HT-29 (cell line): ENCODE measurements at regions not wholly inside any gene's neighbourhood (a gene's known extent, or its start where the extent isn't known, plus 50 kb on each side); places are given as distances from the start of the nearest gene placed in this dataset.
A peak's percentile ranks its signal among the peaks of the same experiment; 100 is the strongest.
"Not testable (repeated sequence)": the region's sequence is repeated elsewhere in the genome, so short reads cannot be mapped to it uniquely, and the experiment has no call there.

Experiments
- DNase-seq: peaks from one replicate; pipeline ENCODE4 v3.0.0-alpha.2; 2015; ENCODE audit warnings: low spot score
- small RNA-seq: library from RNA; depleted of rRNA; stranded (forward); fragments of <200 nt; gene quantifications from one replicate; pipeline ENCODE3, GENCODE V24; 2014

DNA sequence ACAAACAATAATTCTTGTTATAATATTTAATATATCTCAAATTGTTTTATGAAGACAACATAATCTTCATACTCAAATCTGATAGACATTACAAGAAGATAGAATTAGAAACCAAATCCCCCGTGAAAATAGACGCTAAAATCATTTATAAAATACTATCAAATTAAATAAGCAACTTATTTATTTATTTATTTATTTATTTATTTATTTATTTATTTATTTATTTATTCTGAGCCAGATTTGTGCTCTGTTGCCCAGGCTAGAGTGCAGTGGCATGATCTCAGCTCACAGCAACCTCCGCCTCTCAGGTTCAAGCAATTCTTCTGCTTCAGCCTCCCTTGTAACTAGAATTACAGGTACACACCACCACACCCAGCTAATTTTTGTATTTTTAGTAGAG, 294.9 kb upstream of the MAGEC2 start:
- DNase-seq: no peak

DNA sequence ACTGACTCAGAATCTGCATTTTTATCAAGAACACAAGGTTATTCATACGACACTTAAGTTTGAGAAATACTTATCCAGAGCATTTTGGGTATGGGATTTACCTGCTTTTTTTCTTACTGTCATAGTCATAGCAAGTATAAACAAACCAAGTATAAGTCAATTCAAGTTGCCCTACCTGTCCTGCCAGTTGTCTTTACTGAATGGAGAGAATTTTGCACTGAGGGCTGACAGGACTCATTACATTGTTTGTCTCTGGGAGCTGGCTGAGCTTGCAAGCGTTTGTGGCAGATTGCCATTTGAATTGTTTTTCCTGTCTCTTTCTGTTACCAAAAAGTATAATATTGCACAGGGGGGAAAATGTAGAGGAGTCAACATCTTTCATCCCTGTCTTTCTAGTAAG, 278.9 kb upstream of the MAGEC2 start:
- DNase-seq: no peak

DNA sequence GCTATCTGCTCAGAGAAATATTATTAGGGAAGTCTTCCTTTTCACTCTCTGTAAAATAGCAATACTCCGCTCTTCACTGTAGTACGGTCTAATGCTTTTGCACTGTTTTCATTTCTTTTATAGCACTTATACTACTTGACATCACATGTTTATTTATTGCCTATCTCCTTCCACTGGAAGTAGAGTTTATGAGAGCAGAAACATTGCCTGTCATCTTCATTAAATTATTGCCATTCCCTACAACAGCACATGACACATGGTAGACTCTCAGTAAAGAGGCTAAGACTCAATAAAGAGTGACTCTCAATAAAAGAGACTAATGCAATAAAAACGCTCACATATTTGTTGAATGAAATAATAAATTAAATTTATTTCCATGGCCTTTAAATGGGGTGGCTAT, 241.3 kb upstream of the MAGEC2 start:
- DNase-seq: no peak

DNA sequence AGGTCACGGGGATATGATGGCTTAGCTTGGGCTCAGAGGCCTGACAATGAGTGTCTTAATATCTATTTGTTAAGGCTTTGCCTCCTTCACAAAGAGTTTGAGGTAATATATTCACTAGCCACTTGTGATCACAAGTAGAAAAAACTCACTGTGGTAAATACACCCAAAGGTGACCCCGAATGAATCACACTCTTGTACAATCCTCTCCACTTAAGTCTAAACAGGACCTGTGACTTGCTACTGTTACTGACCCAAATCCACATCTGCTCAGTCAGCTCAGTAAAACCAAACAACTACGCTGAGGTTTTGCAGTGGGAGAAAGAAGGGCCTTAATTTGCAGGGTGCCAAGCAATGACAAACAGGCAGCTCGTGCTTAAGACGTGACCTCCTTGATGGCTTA, 223.8 kb upstream of the MAGEC2 start:
- DNase-seq: no peak

DNA sequence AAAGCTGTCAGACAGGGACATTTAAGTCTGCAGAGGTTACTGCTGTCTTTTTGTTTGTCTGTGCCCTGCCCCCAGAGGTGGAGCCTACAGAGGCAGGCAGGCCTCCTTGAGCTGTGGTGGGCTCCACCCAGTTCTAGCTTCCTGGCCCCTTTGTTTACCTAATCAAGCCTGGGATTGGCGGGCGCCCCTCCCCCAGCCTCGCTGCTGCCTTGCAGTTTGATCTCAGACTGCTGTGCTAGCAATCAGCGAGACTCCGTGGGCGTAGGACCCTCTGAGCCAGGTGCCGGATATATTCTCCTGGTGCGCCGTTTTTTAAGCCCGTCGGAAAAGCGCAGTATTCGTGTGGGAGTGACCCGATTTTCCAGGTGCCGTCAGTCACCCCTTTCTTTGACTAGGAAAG, 185.9 kb upstream of the MAGEC2 start:
- DNase-seq: not testable (repeated sequence)

DNA sequence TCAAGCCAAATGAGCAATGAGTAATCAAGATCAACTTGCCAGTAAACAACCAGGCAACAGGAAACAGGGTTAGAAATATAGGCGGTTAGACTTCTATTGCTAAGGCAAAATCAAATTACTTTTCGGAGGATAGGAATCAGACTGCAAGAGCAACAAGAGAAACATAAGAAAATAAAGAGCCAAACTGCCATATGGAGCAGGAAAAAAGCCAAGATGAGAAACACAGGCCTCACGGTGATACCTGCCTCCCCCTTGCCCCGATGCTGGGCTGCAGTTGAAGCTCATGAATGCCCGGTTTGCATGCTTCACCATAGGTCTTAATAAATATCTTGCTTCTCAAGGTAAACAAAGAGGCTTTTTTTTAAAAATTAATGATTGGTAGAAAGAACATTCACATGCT, 158.4 kb upstream of the MAGEC2 start:
- DNase-seq: no peak

DNA sequence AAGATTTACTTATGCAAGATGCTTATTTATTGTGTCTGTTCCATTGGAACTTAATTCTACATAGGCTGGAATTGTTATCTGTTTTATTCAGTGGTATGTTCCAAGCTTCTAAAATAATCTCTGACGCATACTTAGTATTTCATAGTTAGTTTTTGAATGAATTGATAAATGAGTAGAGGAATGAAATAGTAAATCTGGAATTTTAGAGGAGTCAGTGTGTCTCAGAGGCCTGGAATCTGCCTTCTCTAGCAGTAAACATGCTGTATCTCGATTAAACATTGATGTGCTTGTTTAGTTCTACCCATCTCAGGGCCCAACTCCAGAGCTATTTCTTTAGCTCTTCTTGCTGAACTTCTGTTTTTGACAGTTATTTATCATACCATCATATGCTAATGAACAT, 154.2 kb upstream of the MAGEC2 start:
- DNase-seq: no peak

DNA sequence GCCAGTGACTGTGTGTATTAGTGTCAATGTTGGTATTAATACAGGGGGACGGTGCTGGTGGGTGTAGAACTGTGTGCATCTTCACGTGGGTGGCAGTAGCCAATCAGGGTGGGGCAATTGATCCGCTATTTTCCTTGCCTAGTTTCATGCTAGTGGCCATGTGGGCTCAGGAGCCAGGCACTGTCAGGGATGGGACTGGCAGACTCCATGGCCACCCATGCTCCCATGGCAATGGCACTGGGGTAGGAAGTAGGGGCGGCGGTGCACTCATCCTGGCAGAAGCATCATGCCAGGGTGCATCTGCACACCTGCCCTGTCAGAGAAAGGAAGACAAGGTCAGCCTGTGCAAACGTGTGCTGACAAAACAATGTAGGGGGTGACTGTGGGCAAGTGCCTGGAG, 122.1 kb upstream of the MAGEC2 start:
- no peak for DNase-seq

DNA sequence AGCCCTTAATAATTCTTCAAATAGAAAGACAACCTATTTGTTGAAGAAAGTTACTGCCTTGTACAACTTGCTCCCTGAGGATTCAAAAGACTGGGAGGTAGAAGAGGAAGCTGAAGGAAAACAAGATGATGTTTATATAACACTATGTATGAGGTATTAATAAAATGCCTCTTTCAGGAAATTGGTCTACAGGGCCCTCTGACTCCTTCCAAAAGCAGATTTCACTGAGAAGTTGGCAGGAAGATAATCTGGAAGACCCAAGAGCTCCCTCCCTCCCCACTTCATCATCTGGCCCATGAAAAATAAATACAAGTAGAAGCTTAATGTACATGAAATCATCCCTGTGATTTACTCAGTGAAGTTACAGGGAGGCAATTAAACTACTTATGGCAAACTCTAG, 107.5 kb upstream of the MAGEC2 start:
- DNase-seq: no peak

DNA sequence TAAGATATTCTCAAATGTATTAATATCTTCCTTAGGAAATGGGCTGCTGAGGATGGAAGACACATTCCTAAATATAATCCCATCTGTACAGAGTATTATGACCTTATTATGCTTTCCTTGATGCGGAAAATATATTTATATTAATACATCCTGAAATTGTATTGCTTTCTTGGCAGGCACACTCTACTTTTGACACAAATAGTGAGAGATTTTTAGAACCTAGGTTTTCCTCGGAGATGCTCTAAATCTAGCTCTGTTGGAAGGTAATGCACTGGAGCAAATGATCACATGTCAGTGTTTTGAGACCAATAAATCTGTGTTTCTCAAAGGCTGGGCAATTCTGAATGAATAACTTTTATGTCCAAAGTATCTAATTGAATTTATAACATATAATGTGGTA, 94.3 kb upstream of the MAGEC2 start:
- DNase-seq: no peak

DNA sequence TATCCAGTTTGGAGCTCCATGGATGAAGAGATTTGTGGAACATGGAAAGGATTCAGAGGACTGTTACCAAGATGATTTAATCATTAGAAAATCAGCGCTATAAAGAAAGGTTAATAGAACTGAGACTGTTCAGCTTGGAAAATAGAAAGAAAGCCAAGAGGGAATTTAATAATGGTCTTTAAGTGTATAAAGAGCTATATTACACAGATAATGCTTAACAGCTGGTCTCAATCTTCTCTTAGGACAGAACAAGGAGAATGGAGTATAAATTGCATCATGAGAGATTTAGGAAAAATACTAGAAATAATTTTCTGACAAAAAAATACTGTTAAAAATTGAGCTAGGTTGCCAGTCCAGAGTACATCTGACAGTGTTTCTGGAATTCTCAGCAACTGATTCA, 91.3 kb upstream of the MAGEC2 start:
- DNase-seq: no peak

DNA sequence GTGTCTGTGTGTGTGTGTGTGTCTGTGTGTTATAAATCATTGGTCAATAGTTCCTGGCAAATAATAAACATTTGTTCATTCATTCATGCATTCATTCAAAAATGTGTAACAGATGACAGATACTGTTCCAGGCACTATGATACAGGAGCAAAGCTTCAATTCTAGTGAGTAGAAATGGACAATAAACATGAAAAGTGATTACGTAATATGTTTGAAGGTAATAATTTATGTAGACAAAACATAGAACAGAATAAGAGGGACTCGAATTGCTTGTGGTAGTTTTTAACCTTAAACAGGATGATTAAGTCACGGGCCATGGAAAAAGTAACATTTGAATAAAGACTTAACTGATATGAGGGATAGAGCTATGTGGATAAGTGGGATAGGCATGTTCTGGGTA, 90.1 kb upstream of the MAGEC2 start:
- no peak for DNase-seq

DNA sequence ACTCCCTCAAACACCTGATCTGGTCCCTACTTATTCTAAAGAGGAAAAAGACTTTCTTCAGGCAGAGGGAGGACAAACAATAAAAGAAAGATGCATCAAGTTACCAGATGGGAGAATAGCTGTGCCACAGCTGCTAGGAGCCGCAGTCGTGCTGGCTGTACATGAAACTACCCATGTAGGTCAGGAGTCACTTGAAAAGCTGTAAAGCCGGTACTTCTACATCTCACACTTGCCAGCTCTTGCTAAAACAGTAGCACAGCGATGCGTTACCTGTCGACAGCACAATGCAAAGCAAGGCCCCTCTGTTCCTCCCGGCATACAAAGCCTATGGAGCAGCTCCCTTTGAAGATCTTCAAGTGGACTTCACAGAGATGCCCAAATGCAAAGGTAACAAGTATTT, 65.1 kb upstream of the MAGEC2 start:
- DNase-seq: not testable (repeated sequence)

DNA sequence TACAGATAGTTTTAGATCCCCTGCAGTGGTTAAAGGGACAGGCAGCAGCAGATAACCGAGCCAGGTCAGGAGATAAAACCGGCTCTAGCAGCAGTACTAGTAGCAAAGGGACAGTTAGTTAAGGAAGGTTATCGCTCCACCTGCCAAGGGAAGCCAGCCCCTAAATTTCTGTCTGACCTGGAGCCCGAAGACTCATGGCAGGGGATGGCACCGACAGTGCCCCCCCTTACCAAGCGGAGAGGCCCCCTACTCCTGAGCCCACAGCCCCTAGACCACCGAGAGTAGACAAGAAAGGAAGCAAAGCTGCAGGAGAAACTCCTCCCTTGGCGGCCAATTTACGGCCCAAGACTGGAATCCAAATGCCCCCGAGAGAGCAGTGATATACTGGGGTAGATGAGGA, 61.3 kb upstream of the MAGEC2 start:
- DNase-seq: no peak

DNA sequence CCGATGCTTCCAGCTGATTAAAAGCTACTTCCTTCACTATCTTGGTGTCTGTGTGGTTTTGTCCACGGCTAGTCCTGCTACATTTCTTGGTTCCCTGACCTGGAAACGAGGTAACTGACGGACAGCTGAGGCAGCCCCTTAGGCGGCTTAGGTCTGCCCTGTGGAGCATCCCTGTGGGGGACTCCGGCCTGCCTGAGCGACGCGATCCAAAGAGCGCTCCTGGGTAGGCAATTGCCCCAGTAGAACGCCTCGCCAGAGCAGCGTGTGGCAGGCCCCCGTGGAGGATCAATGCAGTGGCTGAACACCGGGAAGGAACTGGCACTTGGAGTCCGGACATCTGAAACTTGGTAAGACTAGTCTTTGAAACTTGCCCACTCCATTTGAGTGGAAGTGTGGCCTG, 60.5 kb upstream of the MAGEC2 start:
- not testable (repeated sequence) for DNase-seq

DNA sequence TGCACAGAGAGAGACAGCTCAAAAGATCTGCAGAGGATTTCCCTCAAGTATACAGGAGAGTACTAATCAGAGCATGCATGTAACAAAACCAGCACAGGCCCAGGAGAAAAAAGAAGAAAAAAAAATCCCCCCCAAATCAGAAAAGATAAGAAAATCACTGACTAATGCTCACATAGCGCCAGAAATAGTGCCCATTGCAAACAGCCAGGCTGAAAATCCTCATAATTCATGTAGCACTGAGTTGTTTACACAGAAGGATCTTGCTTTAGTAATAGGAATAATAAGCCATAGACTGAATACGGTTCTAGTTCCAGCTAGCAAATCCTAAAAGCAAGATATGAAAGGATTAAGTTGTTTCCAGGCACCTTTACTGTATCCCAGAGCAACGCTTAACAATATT, 51.8 kb upstream of the MAGEC2 start:
- no peak for DNase-seq

Small RNA genes lying in the stretch of these regions (small RNA-seq; reads per million reads assigned to genes)
- gene RNA5SP516: 1.2 reads per million, percentile 45 among the genes with 10 or more reads in this experiment
